HCT116 (cell line): ENCODE measurements at regions not wholly inside any gene's neighbourhood (a gene's known extent, or its start where the extent isn't known, plus 50 kb on each side); places are given as distances from the start of the nearest gene placed in this dataset.

Experiments
- ATAC-seq: fragments of 200-7000 bp; cut with Tn5 transposase; 2 replicates; pipeline ENCODE4 v1.9.1; 2020; ENCODE audit warnings: mild to moderate bottlenecking, moderate library complexity
- BruUV-seq: library from RNA; stranded (reverse); fragments of 400-500 nt; replicated peaks from 2 replicates; lab custom pipeline; 2021; lab: Mats Ljungman, UMichigan
- CTCF ChIA-PET: fragments of 300-600 bp; sonication (Branson Sonifier 250); formaldehyde crosslinking; loops from one replicate; lab custom pipeline; 2021; ENCODE audit warnings: antibody characterized with exemption; lab: Charles Lee
- POLR2A ChIA-PET: fragments of 300-600, 350-600 bp; sonication (Branson Sonifier 250); formaldehyde crosslinking; loops from one replicate; lab custom pipeline; 2021; ENCODE audit warnings: antibody characterized with exemption; lab: Charles Lee
- RAD21 ChIA-PET, 2 experiments: fragments of 300-600 bp; sonication (Branson Sonifier 250); formaldehyde crosslinking; loops; one replicate each; lab custom pipeline; 2023; ENCODE audit warnings: low total read pairs in 2 of 2; ENCODE audit not compliant: uncharacterized antibody in 2 of 2, unreplicated experiment in 2 of 2, low non-redundant PET in 1 of 2; lab: Charles Lee
- DNase-seq: peaks from one replicate; pipeline ENCODE4 v3.0.0-alpha.2; 2010; ENCODE audit warnings: low read depth, low spot score
- H2AFZ ChIP-seq: fragments of 200-600 bp; shearing (Covaris generic), sonication (generic); 2 replicates; pipeline ENCODE4 v1.6.1; 2017; ENCODE audit warnings: low read depth, mixed run types, mixed read lengths, antibody characterized with exemption, low read length; ENCODE audit not compliant: poor library complexity, severe bottlenecking
- H3K27ac ChIP-seq: 2 replicates; pipeline ENCODE4 v1.5.1; 2012; ENCODE audit warnings: low read depth, low read length
- H3K27me3 ChIP-seq: fragments of 200-600 bp; sonication (generic); 2 replicates; pipeline ENCODE4 v1.6.1; 2016; ENCODE audit warnings: mixed run types, low read length, mixed read lengths; ENCODE audit not compliant: insufficient read depth
- H3K36me3 ChIP-seq, 2 experiments: fragments of 200-500 bp in 1 of 2; fragments of 200-600 bp in 1 of 2; sonication (Bioruptor generic) in 1 of 2; sonication (generic) in 1 of 2; 2 replicates each; pipeline versions ENCODE4 v1.5.1 to v1.6.1; 2014 to 2016; ENCODE audit warnings: low read length in 2 of 2, inconsistent platforms in 1 of 2, mixed read lengths in 1 of 2, mixed run types in 1 of 2; ENCODE audit not compliant: insufficient read depth in 2 of 2, control insufficient read depth in 1 of 2
- H3K4me1 ChIP-seq, 2 experiments: fragments of 200-600 bp in 1 of 2; sonication (generic) in 1 of 2; 2 replicates each; pipeline versions ENCODE4 v1.5.1 to v1.6.1; 2012 to 2017; ENCODE audit warnings: low read length in 2 of 2, inconsistent platforms in 1 of 2, mild to moderate bottlenecking in 1 of 2, mixed read lengths in 1 of 2, mixed run types in 1 of 2, moderate library complexity in 1 of 2; ENCODE audit not compliant: insufficient read depth in 2 of 2, control insufficient read depth in 1 of 2
- H3K4me2 ChIP-seq: fragments of 200-600 bp; sonication (generic); 2 replicates; pipeline ENCODE4 v1.6.1; 2017; ENCODE audit warnings: mixed run types, low read length, mixed read lengths
- H3K4me3 ChIP-seq, 2 experiments: fragments of 200-600 bp in 1 of 2; sonication (generic) in 1 of 2; replicated peaks in 1 of 2; 2 replicates each; pipeline ENCODE4 v1.5.1; 2011 to 2016; ENCODE audit warnings: low read length in 2 of 2, control low read depth in 1 of 2, low read depth in 1 of 2, mild to moderate bottlenecking in 1 of 2, mixed read lengths in 1 of 2, mixed run types in 1 of 2
- H3K79me2 ChIP-seq: fragments of 200-600 bp; sonication (generic); 2 replicates; pipeline ENCODE4 v1.6.1; 2017; ENCODE audit warnings: mild to moderate bottlenecking, mixed run types, low read length, moderate library complexity, mixed read lengths; ENCODE audit not compliant: insufficient read depth
- H3K9ac ChIP-seq: fragments of 200-600 bp; sonication (generic); 2 replicates; pipeline ENCODE4 v1.6.1; 2016; ENCODE audit warnings: low read length, mixed read lengths
- H3K9me2 ChIP-seq: fragments of 200-600 bp; sonication (generic), shearing (Covaris generic); 2 replicates; pipeline ENCODE4 v1.6.1; 2017; ENCODE audit warnings: mixed run types, mild to moderate bottlenecking, moderate library complexity; ENCODE audit not compliant: insufficient read depth
- H3K9me3 ChIP-seq, 2 experiments: fragments of 200-500 bp in 1 of 2; fragments of 200-600 bp in 1 of 2; sonication (Bioruptor generic) in 1 of 2; sonication (generic) in 1 of 2; 2 replicates each; pipeline ENCODE4 v1.6.1; 2014 to 2017; ENCODE audit warnings: low read length in 2 of 2, mixed read lengths in 2 of 2, inconsistent platforms in 1 of 2, low read depth in 1 of 2, mild to moderate bottlenecking in 1 of 2, mixed run types in 1 of 2, moderate library complexity in 1 of 2; ENCODE audit not compliant: control insufficient read depth in 1 of 2, insufficient read depth in 1 of 2
- H4K20me1 ChIP-seq: fragments of 200-600 bp; sonication (generic), shearing (Covaris generic); 2 replicates; pipeline ENCODE4 v1.6.1; 2017; ENCODE audit warnings: mixed run types, mild to moderate bottlenecking, moderate library complexity; ENCODE audit not compliant: insufficient read depth
- ATF3 ChIP-seq: IDR thresholded peaks from 2 replicates; pipeline ENCODE4 v1.6.1; 2012
- CBX3 ChIP-seq: IDR thresholded peaks from 2 replicates; pipeline ENCODE4 v1.6.1; 2012; ENCODE audit warnings: low read depth
- CEBPB ChIP-seq: IDR thresholded peaks from 2 replicates; pipeline ENCODE4 v1.6.1; 2012; ENCODE audit warnings: low read depth
- CTCF ChIP-seq, 3 experiments: fragments of 200-600 bp in 1 of 3; sonication (generic) in 1 of 3; IDR thresholded peaks in 2 of 3; conservative IDR thresholded peaks in 1 of 3; 2 replicates each; pipeline ENCODE4 v1.5.1; 2012 to 2017; ENCODE audit warnings: low read depth in 2 of 3, low read length in 2 of 3, antibody characterized with exemption in 1 of 3, borderline replicate concordance in 1 of 3, control low read depth in 1 of 3, mild to moderate bottlenecking in 1 of 3, mixed read lengths in 1 of 3, mixed run types in 1 of 3, moderate library complexity in 1 of 3; ENCODE audit not compliant: insufficient read depth in 1 of 3
- EGR1 ChIP-seq: IDR thresholded peaks from 2 replicates; pipeline ENCODE4 v1.6.1; 2012; ENCODE audit warnings: low read depth
- ELF1 ChIP-seq: IDR thresholded peaks from 2 replicates; pipeline ENCODE4 v1.6.1; 2012; ENCODE audit warnings: low read depth, borderline replicate concordance
- EZH2 ChIP-seq: fragments of 200-600 bp; sonication (generic); IDR thresholded peaks from 2 replicates; pipeline ENCODE4 v1.6.1; 2017; ENCODE audit warnings: antibody characterized with exemption, mixed run types
- EZH2phosphoT487 ChIP-seq: fragments of 200-600 bp; IDR thresholded peaks from 2 replicates; pipeline ENCODE4 v1.6.1; 2018; ENCODE audit warnings: antibody characterized with exemption, borderline replicate concordance
- FOSL1 ChIP-seq: IDR thresholded peaks from 2 replicates; pipeline ENCODE4 v1.6.1; 2012; ENCODE audit warnings: low read depth
- JUND ChIP-seq: IDR thresholded peaks from 2 replicates; pipeline ENCODE4 v1.6.1; 2012
- POLR2AphosphoS5 ChIP-seq: IDR thresholded peaks from 2 replicates; pipeline ENCODE4 v1.6.1; 2011; ENCODE audit warnings: mild to moderate bottlenecking, low read depth, low read length, moderate library complexity
- RAD21 ChIP-seq: IDR thresholded peaks from 2 replicates; pipeline ENCODE4 v1.6.1; 2012; ENCODE audit warnings: low read depth, mild to moderate bottlenecking
- SIN3A ChIP-seq: IDR thresholded peaks from 2 replicates; pipeline ENCODE4 v1.6.1; 2012; ENCODE audit warnings: low read depth
- SP1 ChIP-seq: IDR thresholded peaks from 2 replicates; pipeline ENCODE4 v1.6.1; 2012; ENCODE audit warnings: low read depth
- YY1 ChIP-seq: IDR thresholded peaks from 2 replicates; pipeline ENCODE4 v1.6.1; 2011; ENCODE audit warnings: low read length, low read depth, moderate library complexity, mild to moderate bottlenecking; ENCODE audit not compliant: insufficient replicate concordance; ENCODE audit errors: extremely low read depth
- ZFX ChIP-seq: fragments of 450-650 bp; IDR thresholded peaks from 2 replicates; pipeline ENCODE4 v1.6.1; 2017
- ZNF274 ChIP-seq: fragments of 200-500 bp; sonication (Bioruptor generic); IDR thresholded peaks from 2 replicates; pipeline ENCODE4 v1.6.1; 2014; ENCODE audit warnings: mild to moderate bottlenecking, low read depth, low read length, inconsistent platforms
- intact Hi-C: fragments of 100-400 bp; cut with micrococcal nuclease; formaldehyde crosslinking; loops from 2 replicates; pipeline ENCODE4 v1.10.0; 2022
- TF ChIP-seq, protein P1 (sequence below): IDR thresholded peaks from 2 replicates; pipeline ENCODE4 v1.6.1; 2011; ENCODE audit warnings: mild to moderate bottlenecking, low read length, moderate library complexity; ENCODE audit not compliant: insufficient replicate concordance; ENCODE audit errors: extremely low read depth

DNA sequence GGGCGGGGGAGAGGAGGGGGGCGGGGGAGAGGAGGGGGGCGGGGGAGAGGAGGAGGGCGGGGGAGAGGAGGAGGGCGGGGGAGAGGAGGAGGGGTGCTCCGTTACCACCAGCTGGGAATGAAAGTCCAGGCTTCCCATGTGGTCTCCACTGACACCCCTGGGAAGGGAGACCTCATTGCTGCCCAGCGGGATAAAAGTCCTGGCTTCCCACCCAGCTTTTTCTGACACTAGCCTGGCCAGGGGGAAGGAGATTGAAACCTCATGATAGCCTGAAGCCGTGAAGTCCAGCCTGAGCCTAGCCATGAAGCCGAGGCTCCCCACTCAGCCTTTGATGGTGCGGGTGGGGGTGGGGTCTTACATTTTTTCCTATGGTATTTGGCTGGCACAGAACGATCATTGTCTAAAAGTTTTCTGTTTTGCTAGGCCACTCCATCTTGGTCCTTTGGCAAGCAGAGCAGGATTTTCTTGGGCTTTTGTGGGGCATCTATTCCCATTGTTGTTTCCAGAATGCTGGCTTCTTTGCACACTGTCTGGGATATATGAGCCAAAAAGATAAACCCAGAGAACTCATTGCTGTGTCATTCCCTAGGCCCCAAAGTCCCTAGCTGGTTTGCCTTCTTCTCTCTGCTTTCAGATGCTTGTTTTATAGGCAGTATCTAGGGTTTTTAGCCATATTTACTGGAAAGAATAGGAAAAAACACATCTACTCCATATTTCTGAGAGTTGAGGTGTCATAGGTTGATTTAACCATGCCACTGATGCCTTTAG is 65.3 kb upstream of the SMOX start (continued):
- TF ChIP-seq, protein P1, sequence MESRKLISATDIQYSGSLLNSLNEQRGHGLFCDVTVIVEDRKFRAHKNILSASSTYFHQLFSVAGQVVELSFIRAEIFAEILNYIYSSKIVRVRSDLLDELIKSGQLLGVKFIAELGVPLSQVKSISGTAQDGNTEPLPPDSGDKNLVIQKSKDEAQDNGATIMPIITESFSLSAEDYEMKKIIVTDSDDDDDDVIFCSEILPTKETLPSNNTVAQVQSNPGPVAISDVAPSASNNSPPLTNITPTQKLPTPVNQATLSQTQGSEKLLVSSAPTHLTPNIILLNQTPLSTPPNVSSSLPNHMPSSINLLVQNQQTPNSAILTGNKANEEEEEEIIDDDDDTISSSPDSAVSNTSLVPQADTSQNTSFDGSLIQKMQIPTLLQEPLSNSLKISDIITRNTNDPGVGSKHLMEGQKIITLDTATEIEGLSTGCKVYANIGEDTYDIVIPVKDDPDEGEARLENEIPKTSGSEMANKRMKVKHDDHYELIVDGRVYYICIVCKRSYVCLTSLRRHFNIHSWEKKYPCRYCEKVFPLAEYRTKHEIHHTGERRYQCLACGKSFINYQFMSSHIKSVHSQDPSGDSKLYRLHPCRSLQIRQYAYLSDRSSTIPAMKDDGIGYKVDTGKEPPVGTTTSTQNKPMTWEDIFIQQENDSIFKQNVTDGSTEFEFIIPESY = no peak
- TF ChIP-seq RAD21 = no peak
- no peak for TF ChIP-seq FOSL1

GRCh38 chr20:4082406-4083097 is 66.1 kb upstream of the SMOX start:
- DNase-seq (no peak), ATAC-seq (no peak)
- BruUV-seq = no TSS peak
- Histone ChIP-seq H3K36me3 (no peaks in the 10 kb centered on the region), H3K4me1 (peaks cover 7 to 31% of the 10 kb centered on the region in 2 experiments; a peak in 3 of 4 replicates), H2AFZ (peak overlapping the region; percentile 30), H3K9me2 (no peaks in the 10 kb centered on the region), H3K9me3 (no peaks in the 10 kb centered on the region), H3K79me2 (no peaks in the 10 kb centered on the region), H3K27me3 (no peaks in the 10 kb centered on the region), H3K27ac (no peak overlapping the region), H4K20me1 (no peaks in the 10 kb centered on the region), H3K4me3 (no peak overlapping the region), H3K9ac (no peak overlapping the region), H3K4me2 (peak overlapping the region; percentile 29; the same call in 1 of the 2 replicates)
- ChIA-PET CTCF (no interaction called here), RAD21 (no interaction called here), POLR2A (no interaction called here)
- intact Hi-C loops = no loop called here
- TF ChIP-seq ZFX (no peak), EGR1 (no peak), ATF3 (no peak), RAD21 (no peak), CEBPB (no peak), ELF1 (no peak), YY1 (no peak), EZH2 (no peak), EZH2phosphoT487 (no peak), JUND (no peak), CTCF (IDR thresholded peaks at IDR 0.05 in 2 of 3, conservative IDR thresholded peaks at IDR 0.05 in 1 of 3; ENCODE audit: borderline replicate concordance in 1 of 3, insufficient read depth in 1 of 3, low read depth in 2 of 3, low read length in 2 of 3) (no peak), FOSL1 (no peak), SP1 (no peak), CBX3 (no peak), SIN3A (no peak), ZNF274 (no peak), POLR2AphosphoS5 (no peak)
- TF ChIP-seq, protein P1 = no peak
